GM13977 (cell line): ENCODE measurements at regions not wholly inside any gene's neighbourhood (a gene's known extent, or its start where the extent isn't known, plus 50 kb on each side); places are given as distances from the start of the nearest gene placed in this dataset.

ENCODE experiments used
- DNase-seq: peaks from one replicate; pipeline ENCODE4 v3.0.0; 2012; ENCODE audit warnings: low spot score
- in situ Hi-C: fragments of 300-500 bp; cut with MboI; formaldehyde crosslinking; loops from one replicate; pipeline ENCODE4 v1.12.0; 2022; ENCODE audit warnings: low sequenced_read_pairs, low pct_unique_long_range_greater_than_20kb, mixed read lengths, inconsistent platforms; ENCODE audit not compliant: unreplicated experiment
- TF ChIP-seq, protein P1 (sequence below): IDR thresholded peaks from 2 replicates; pipeline ENCODE4 v1.5.1; 2012; ENCODE audit warnings: mild to moderate bottlenecking, control low read depth; ENCODE audit not compliant: insufficient read depth; ENCODE audit errors: extremely low read depth, missing control alignments

DNA sequence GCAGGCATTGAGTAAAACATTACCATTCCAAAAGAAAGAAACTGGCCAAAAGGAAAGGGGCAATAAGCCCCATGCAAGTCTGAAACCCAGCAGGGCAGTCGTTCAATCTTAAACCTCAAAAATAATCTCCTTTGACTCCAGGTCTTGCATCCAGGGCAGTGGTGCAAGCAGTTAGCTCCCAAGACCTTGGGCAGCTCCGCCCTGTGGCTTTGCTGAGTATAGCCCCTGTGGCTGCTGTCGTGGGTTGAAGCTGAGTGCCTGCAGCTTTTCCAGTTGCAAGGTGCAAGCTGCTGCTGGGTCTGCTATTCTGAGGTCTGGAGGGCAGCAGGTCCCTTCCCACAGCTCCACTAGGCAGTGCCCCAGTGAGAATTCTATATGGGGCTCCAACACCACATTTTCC lies 580.1 kb upstream of the AUTS2 start:
- DNase-seq, result no peak
- in situ Hi-C loops, result no loop called here
- TF ChIP-seq, protein P1, sequence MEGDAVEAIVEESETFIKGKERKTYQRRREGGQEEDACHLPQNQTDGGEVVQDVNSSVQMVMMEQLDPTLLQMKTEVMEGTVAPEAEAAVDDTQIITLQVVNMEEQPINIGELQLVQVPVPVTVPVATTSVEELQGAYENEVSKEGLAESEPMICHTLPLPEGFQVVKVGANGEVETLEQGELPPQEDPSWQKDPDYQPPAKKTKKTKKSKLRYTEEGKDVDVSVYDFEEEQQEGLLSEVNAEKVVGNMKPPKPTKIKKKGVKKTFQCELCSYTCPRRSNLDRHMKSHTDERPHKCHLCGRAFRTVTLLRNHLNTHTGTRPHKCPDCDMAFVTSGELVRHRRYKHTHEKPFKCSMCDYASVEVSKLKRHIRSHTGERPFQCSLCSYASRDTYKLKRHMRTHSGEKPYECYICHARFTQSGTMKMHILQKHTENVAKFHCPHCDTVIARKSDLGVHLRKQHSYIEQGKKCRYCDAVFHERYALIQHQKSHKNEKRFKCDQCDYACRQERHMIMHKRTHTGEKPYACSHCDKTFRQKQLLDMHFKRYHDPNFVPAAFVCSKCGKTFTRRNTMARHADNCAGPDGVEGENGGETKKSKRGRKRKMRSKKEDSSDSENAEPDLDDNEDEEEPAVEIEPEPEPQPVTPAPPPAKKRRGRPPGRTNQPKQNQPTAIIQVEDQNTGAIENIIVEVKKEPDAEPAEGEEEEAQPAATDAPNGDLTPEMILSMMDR, result no peak

GRCh38 chr7:69019437-69019836 lies 578.8 kb upstream of the AUTS2 start:
- TF ChIP-seq, protein P1, result no peak
- DNase-seq, result no peak
- in situ Hi-C loops, result no loop called here

- TF ChIP-seq, protein P1, result no peak
- DNase-seq, result no peak
- in situ Hi-C loops, result no loop called here
Observed at GRCh38 chr7:69020536-69020935, 577.7 kb upstream of the AUTS2 start.

DNA sequence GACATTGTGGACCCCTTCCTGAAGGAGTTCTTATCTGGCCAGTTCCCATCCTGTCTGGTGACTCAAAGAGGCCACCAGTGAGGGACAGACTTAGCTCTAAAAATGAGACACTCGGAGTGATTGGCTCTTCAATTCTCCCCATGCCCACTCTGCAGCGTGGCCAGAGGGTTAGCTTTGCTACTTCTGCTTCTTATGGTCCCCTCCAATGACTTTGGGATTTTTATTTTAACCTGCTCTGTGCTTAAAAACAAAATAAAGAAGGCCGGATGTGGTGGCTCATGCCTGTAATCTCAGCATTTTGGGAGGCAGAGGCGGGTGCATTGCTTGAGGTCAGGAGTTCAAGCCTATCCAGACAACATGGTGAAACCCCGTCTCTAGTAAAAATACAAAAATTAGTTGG lies 573.0 kb upstream of the AUTS2 start:
- DNase-seq, result no peak
- TF ChIP-seq, protein P1, result no peak
- in situ Hi-C loops, result no loop called here

DNA sequence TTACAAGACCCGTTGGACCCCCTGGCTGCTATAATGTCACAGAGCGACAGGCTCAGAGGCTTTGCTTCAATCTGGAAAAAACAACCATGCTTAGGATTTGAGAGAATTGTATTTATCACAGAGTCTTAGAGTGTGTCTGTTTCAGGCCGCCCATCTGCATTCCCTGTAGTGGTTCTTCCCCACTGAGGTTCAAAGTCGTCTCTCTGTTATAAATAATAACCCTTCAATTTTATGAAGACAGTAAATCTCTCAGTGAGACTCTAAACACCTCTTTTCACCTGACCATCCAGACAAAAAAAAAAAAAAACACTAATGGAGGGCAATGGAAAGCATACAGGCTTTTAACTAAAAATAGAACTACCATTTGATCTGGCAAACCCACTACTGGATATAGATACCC lies 565.4 kb upstream of the AUTS2 start:
- TF ChIP-seq, protein P1, result no peak
- in situ Hi-C loops, result no loop called here

GRCh38 chr7:69035826-69036225 lies 562.4 kb upstream of the AUTS2 start:
- TF ChIP-seq, protein P1, result no peak
- in situ Hi-C loops, result no loop called here
- DNase-seq, result no peak

More for the DNA sequence above, 565.4 kb upstream of the AUTS2 start:
- DNase-seq, result no peak

GRCh38 chr7:69036301-69036700 lies 562.0 kb upstream of the AUTS2 start:
- in situ Hi-C loops, result no loop called here
- no peak for DNase-seq
- TF ChIP-seq, protein P1, result no peak
